Neural cell (in vitro differentiated cells): ENCODE measurements at regions not wholly inside any gene's neighbourhood (a gene's known extent, or its start where the extent isn't known, plus 50 kb on each side); places are given as distances from the start of the nearest gene placed in this dataset.

Experiments used
- H2AFZ ChIP-seq: fragments of 200-600, 300-800 bp; sonication (generic), shearing (Covaris generic); 2 replicates; pipeline ENCODE4 v1.6.0; 2014; ENCODE audit warnings: low read depth, mild to moderate bottlenecking, antibody characterized with exemption, low read length, moderate library complexity
- H3F3A ChIP-seq: fragments of 200-600 bp; shearing (Covaris generic); 2 replicates; pipeline ENCODE4 v1.6.1; 2016; ENCODE audit warnings: mild to moderate bottlenecking, moderate library complexity, mixed read lengths, antibody characterized with exemption, low read length; ENCODE audit not compliant: insufficient read depth, poor library complexity, severe bottlenecking
- H3K27ac ChIP-seq: fragments of 200-600, 300-800 bp; sonication (generic), shearing (Covaris generic); 2 replicates; pipeline ENCODE4 v1.5.1; 2014; ENCODE audit warnings: mild to moderate bottlenecking, low read length, moderate library complexity
- H3K27me3 ChIP-seq: fragments of 300-800, 200-600 bp; sonication (generic), shearing (Covaris generic); 2 replicates; pipeline ENCODE4 v1.6.0; 2014; ENCODE audit warnings: mild to moderate bottlenecking, low read depth, low read length, moderate library complexity; ENCODE audit not compliant: insufficient read depth
- H3K36me3 ChIP-seq: fragments of 300-800, 200-600 bp; sonication (generic), shearing (Covaris generic); 2 replicates; pipeline ENCODE4 v1.5.1; 2014; ENCODE audit warnings: mild to moderate bottlenecking, antibody characterized with exemption, low read length, moderate library complexity; ENCODE audit not compliant: insufficient read depth
- H3K4me2 ChIP-seq: fragments of 300-800, 200-600 bp; sonication (generic), shearing (Covaris generic); 2 replicates; pipeline ENCODE4 v1.6.0; 2014; ENCODE audit warnings: mild to moderate bottlenecking, low read length
- H3K4me3 ChIP-seq: fragments of 300-800, 200-600 bp; sonication (generic), shearing (Covaris generic); 2 replicates; pipeline ENCODE4 v1.5.1; 2014; ENCODE audit warnings: mild to moderate bottlenecking, low read length, moderate library complexity
- H3K79me2 ChIP-seq: fragments of 200-600 bp; shearing (Covaris generic); replicated peaks from 2 replicates; pipeline ENCODE4 v1.6.0; 2014; ENCODE audit warnings: mild to moderate bottlenecking, low read length, moderate library complexity; ENCODE audit not compliant: insufficient read depth
- H3K9ac ChIP-seq: fragments of 300-800, 200-600 bp; sonication (generic), shearing (Covaris generic); 2 replicates; pipeline ENCODE4 v1.6.1; 2016; ENCODE audit warnings: mild to moderate bottlenecking, low read length, mixed read lengths
- H3K9me2 ChIP-seq: fragments of 200-600 bp; shearing (Covaris generic); 2 replicates; pipeline ENCODE4 v1.6.1; 2016; ENCODE audit warnings: mild to moderate bottlenecking, low read length, mixed read lengths; ENCODE audit not compliant: insufficient read depth
- H3K9me3 ChIP-seq: fragments of 200-600, 300-800 bp; sonication (generic), shearing (Covaris generic); 2 replicates; pipeline ENCODE4 v1.6.1; 2016; ENCODE audit warnings: mild to moderate bottlenecking, mixed run types, low read length, moderate library complexity, mixed read lengths
- H4K20me1 ChIP-seq: fragments of 200-600 bp; shearing (Covaris generic); 2 replicates; pipeline ENCODE4 v1.6.1; 2016; ENCODE audit warnings: mild to moderate bottlenecking, mixed run types; ENCODE audit not compliant: insufficient read depth
- CTCF ChIP-seq: fragments of 450-650 bp; IDR thresholded peaks from 2 replicates; pipeline ENCODE4 v1.5.1; 2014; ENCODE audit warnings: antibody characterized with exemption, mild to moderate bottlenecking, moderate library complexity; ENCODE audit not compliant: poor library complexity, severe bottlenecking
- EP300 ChIP-seq: fragments of 450-650 bp; conservative IDR thresholded peaks from 2 replicates; pipeline ENCODE4 v1.6.1; 2014; ENCODE audit warnings: antibody characterized with exemption, mild to moderate bottlenecking, moderate library complexity; ENCODE audit not compliant: poor library complexity, severe bottlenecking
- EZH2 ChIP-seq: fragments of 200-600, 300-800 bp; shearing (Covaris generic), sonication (generic); IDR thresholded peaks from 2 replicates; pipeline ENCODE4 v1.6.1; 2014; ENCODE audit warnings: antibody characterized with exemption, low read length, borderline replicate concordance, mild to moderate bottlenecking; ENCODE audit not compliant: insufficient read depth, poor library complexity, severe bottlenecking
- MXI1 ChIP-seq: fragments of 450-650 bp; conservative IDR thresholded peaks from 2 replicates; pipeline ENCODE4 v1.6.1; 2014; ENCODE audit warnings: antibody characterized with exemption, mild to moderate bottlenecking; ENCODE audit not compliant: poor library complexity, severe bottlenecking
- POLR2AphosphoS5 ChIP-seq: IDR thresholded peaks from 2 replicates; pipeline ENCODE4 v1.6.1; 2012
- RAD21 ChIP-seq: fragments of 450-650 bp; conservative IDR thresholded peaks from 2 replicates; pipeline ENCODE4 v1.6.1; 2014; ENCODE audit warnings: antibody characterized with exemption, mild to moderate bottlenecking, moderate library complexity
- REST ChIP-seq: IDR thresholded peaks from 2 replicates; pipeline ENCODE4 v1.6.1; 2012; ENCODE audit warnings: borderline replicate concordance
- SMC3 ChIP-seq: fragments of 450-650 bp; conservative IDR thresholded peaks from 2 replicates; pipeline ENCODE4 v1.6.1; 2014; ENCODE audit warnings: antibody characterized with exemption, mild to moderate bottlenecking, moderate library complexity; ENCODE audit not compliant: poor library complexity
- TAF1 ChIP-seq: IDR thresholded peaks from 2 replicates; pipeline ENCODE4 v1.6.1; 2012; ENCODE audit warnings: low read depth

- no peaks in the 10 kb centered on the region for H3K79me2 ChIP-seq
- H3K9ac ChIP-seq: no peak overlapping the region
- H3K27me3 ChIP-seq: no peaks in the 10 kb centered on the region
- H3F3A ChIP-seq: no peaks in the 10 kb centered on the region
- no peaks in the 10 kb centered on the region for H3K36me3 ChIP-seq
- no peaks in the 10 kb centered on the region for H3K9me3 ChIP-seq
- H3K27ac ChIP-seq: no peak overlapping the region
- no peaks in the 10 kb centered on the region for H4K20me1 ChIP-seq
- TF ChIP-seq SMC3 (no peak), MXI1 (no peak), EP300 (no peak), TAF1 (no peak), REST (no peak), CTCF (no peak), POLR2AphosphoS5 (no peak), EZH2 (no peak), RAD21 (no peak)
- no peak overlapping the region for H2AFZ ChIP-seq
- no peak overlapping the region for H3K4me2 ChIP-seq
- H3K9me2 ChIP-seq: no peaks in the 10 kb centered on the region
- no peak overlapping the region for H3K4me3 ChIP-seq
Measured at GRCh38 chr1:83639785-83640184, 359.1 kb downstream of the TTLL7 start.

GRCh38 chr1:83637586-83637985 is 361.3 kb downstream of the TTLL7 start:
- no peaks in the 10 kb centered on the region for H3F3A ChIP-seq
- no peaks in the 10 kb centered on the region for H3K79me2 ChIP-seq
- H3K4me3 ChIP-seq: no peak overlapping the region
- no peak for TF ChIP-seq CTCF
- TF ChIP-seq SMC3: no peak
- no peak for TF ChIP-seq TAF1
- TF ChIP-seq EP300: no peak
- TF ChIP-seq EZH2: no peak
- no peak for TF ChIP-seq MXI1
- TF ChIP-seq REST: no peak
- TF ChIP-seq POLR2AphosphoS5: no peak
- no peak for TF ChIP-seq RAD21
- H3K9me3 ChIP-seq: no peaks in the 10 kb centered on the region
- H2AFZ ChIP-seq: no peak overlapping the region
- no peak overlapping the region for H3K27ac ChIP-seq
- H3K4me2 ChIP-seq: no peak overlapping the region
- H3K9ac ChIP-seq: no peak overlapping the region
- no peaks in the 10 kb centered on the region for H4K20me1 ChIP-seq
- H3K9me2 ChIP-seq: no peaks in the 10 kb centered on the region
- H3K27me3 ChIP-seq: no peaks in the 10 kb centered on the region
- no peaks in the 10 kb centered on the region for H3K36me3 ChIP-seq
